ENCODE measurements at regions not wholly inside any gene's neighbourhood (a gene's known extent, or its start where the extent isn't known, plus 50 kb on each side); places are given as distances from the start of the nearest gene placed in this dataset.

- Histone ChIP-seq H3K27ac (no peak overlapping the region), H3K36me3 (replicated peaks in 1 of 2) (no peaks in the 10 kb centered on the region), H3K9me3 (replicated peaks in 1 of 3) (no peaks in the 10 kb centered on the region), H3K4me1 (replicated peaks in 1 of 2) (no peaks in the 10 kb centered on the region), H3K27me3 (no peaks in the 10 kb centered on the region), H3K4me3 (no peak overlapping the region)
- 87 to 89% (median 88%) methylated on average over 3 of the region's 3 CpGs for WGBS, 4 donors
- intact Hi-C loops (cut with DNase I) = no loop called here
- TF ChIP-seq, protein P1, sequence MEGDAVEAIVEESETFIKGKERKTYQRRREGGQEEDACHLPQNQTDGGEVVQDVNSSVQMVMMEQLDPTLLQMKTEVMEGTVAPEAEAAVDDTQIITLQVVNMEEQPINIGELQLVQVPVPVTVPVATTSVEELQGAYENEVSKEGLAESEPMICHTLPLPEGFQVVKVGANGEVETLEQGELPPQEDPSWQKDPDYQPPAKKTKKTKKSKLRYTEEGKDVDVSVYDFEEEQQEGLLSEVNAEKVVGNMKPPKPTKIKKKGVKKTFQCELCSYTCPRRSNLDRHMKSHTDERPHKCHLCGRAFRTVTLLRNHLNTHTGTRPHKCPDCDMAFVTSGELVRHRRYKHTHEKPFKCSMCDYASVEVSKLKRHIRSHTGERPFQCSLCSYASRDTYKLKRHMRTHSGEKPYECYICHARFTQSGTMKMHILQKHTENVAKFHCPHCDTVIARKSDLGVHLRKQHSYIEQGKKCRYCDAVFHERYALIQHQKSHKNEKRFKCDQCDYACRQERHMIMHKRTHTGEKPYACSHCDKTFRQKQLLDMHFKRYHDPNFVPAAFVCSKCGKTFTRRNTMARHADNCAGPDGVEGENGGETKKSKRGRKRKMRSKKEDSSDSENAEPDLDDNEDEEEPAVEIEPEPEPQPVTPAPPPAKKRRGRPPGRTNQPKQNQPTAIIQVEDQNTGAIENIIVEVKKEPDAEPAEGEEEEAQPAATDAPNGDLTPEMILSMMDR (IDR thresholded peaks at IDR 0.05) = no peak
- no peak for TF ChIP-seq POLR2A (IDR thresholded peaks at IDR 0.05)
- DNase-seq = no peak
Observed at GRCh38 chr12:31207799-31208465, 118.0 kb downstream of the SINHCAF start.

- DNase-seq = no peak
- intact Hi-C loops (cut with DNase I) = no loop called here
- no peaks in the 10 kb centered on the region for H3K9me3 ChIP-seq (replicated peaks in 1 of 3)
- H3K4me1 ChIP-seq (replicated peaks in 1 of 2) = no peaks in the 10 kb centered on the region
- TF ChIP-seq, protein P1 (IDR thresholded peaks at IDR 0.05) = no peak
- TF ChIP-seq POLR2A (IDR thresholded peaks at IDR 0.05) = no peak
- H3K27me3 ChIP-seq = no peaks in the 10 kb centered on the region
- no peak overlapping the region for H3K27ac ChIP-seq
- 69 to 89% (median 81%) methylated on average over 3 of the region's 3 CpGs for WGBS, 4 donors
- no peak overlapping the region for H3K4me3 ChIP-seq
- H3K36me3 ChIP-seq (replicated peaks in 1 of 2) = no peaks in the 10 kb centered on the region
Observed at GRCh38 chr12:31210104-31210503, 115.8 kb downstream of the SINHCAF start.

DNA sequence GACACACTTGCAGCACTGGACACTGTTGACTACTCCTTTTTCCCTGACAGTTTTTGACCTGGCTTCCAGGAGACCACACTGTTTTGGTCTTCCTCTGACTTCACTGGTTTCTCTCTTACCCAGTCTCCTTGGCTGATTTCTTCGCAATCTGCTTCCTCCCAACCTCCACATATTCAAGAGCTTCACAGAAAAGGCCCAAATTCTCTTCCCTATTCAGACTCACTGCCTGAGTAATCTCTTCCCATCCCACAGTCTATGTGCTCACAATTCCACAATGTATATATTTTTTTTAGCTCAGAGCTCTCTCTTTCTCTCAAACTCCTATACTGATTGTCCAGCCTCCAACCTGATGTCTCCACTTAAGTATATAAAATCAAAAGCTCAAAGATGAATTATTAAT lies 115.4 kb downstream of the SINHCAF start:
- 91 to 97% (median 96%) methylated on average over 1 of the region's 1 CpG for WGBS, 4 donors
- no peak overlapping the region for H3K4me3 ChIP-seq
- H3K27ac ChIP-seq = no peak overlapping the region
- no peaks in the 10 kb centered on the region for H3K4me1 ChIP-seq (replicated peaks in 1 of 2)
- no peak for TF ChIP-seq POLR2A (IDR thresholded peaks at IDR 0.05)
- TF ChIP-seq, protein P1 (IDR thresholded peaks at IDR 0.05) = no peak
- no peaks in the 10 kb centered on the region for H3K27me3 ChIP-seq
- H3K36me3 ChIP-seq (replicated peaks in 1 of 2) = no peaks in the 10 kb centered on the region
- H3K9me3 ChIP-seq (replicated peaks in 1 of 3) = no peaks in the 10 kb centered on the region
- intact Hi-C loops (cut with DNase I) = no loop called here
- DNase-seq = no peak

- H3K4me3 ChIP-seq = no peak overlapping the region
- 74 to 86% (median 81%) methylated on average over 6 to 7 of the region's 7 CpGs for WGBS, 4 donors
- no peaks in the 10 kb centered on the region for H3K4me1 ChIP-seq (replicated peaks in 1 of 2)
- no peaks in the 10 kb centered on the region for H3K36me3 ChIP-seq (replicated peaks in 1 of 2)
- intact Hi-C loops (cut with DNase I) = no loop called here
- no peak overlapping the region for H3K27ac ChIP-seq
- no peaks in the 10 kb centered on the region for H3K9me3 ChIP-seq (replicated peaks in 1 of 3)
- no peaks in the 10 kb centered on the region for H3K27me3 ChIP-seq
- no peak for TF ChIP-seq POLR2A (IDR thresholded peaks at IDR 0.05)
- TF ChIP-seq, protein P1 (IDR thresholded peaks at IDR 0.05) = no peak
- DNase-seq = no peak
Observed at GRCh38 chr12:31214626-31215517, 111.1 kb downstream of the SINHCAF start.
